CD14-positive monocyte (primary cell): ENCODE measurements at regions not wholly inside any gene's neighbourhood (a gene's known extent, or its start where the extent isn't known, plus 50 kb on each side); places are given as distances from the start of the nearest gene placed in this dataset.

Experiments used
- DNase-seq, 3 donors: peaks; one replicate each; pipeline ENCODE4 v3.0.0-alpha.2; 2011 to 2022
- H2AFZ ChIP-seq: 2 replicates; pipeline ENCODE4 v1.6.0; 2012; ENCODE audit warnings: mild to moderate bottlenecking, low read depth, low read length, inconsistent platforms; ENCODE audit not compliant: insufficient read depth, poor library complexity, severe bottlenecking
- H3K27ac ChIP-seq, 2 donors: 1 replicate in 1 of 2; 2 replicates in 1 of 2; pipeline ENCODE4 v1.5.1; 2012 to 2013; ENCODE audit warnings: low read length in 2 of 2, control low read depth in 1 of 2, inconsistent platforms in 1 of 2, low read depth in 1 of 2, mild to moderate bottlenecking in 1 of 2
- H3K27me3 ChIP-seq, 2 donors: one replicate each; pipeline versions ENCODE4 v1.6.0 to v1.6.1; 2011 to 2013; ENCODE audit warnings: low read length in 2 of 2; ENCODE audit not compliant: control insufficient read depth in 2 of 2, insufficient read depth in 2 of 2
- H3K36me3 ChIP-seq, 2 donors: replicated peaks in 1 of 2; 1 replicate in 1 of 2; 2 replicates in 1 of 2; pipeline versions ENCODE4 v1.5.1 to v1.6.1; 2012 to 2013; ENCODE audit warnings: low read length in 2 of 2, control low read depth in 1 of 2, inconsistent platforms in 1 of 2, mild to moderate bottlenecking in 1 of 2; ENCODE audit not compliant: insufficient read depth in 2 of 2, control insufficient read depth in 1 of 2
- H3K4me1 ChIP-seq, 2 donors: 1 replicate in 1 of 2; 2 replicates in 1 of 2; pipeline versions ENCODE4 v1.5.1 to v1.6.1; 2012 to 2013; ENCODE audit warnings: low read length in 2 of 2, control low read depth in 1 of 2, inconsistent platforms in 1 of 2, mild to moderate bottlenecking in 1 of 2, moderate library complexity in 1 of 2; ENCODE audit not compliant: insufficient read depth in 2 of 2, control insufficient read depth in 1 of 2
- H3K4me2 ChIP-seq: replicated peaks from 2 replicates; pipeline ENCODE3; 2012; ENCODE audit warnings: low read length, moderate library complexity, mild to moderate bottlenecking; ENCODE audit not compliant: poor library complexity, severe bottlenecking; ENCODE audit errors: extremely low read depth
- H3K4me3 ChIP-seq, 3 experiments: fragments of 200-600 bp in 1 of 3; sonication (generic) in 1 of 3; replicated peaks in 1 of 3; 1 replicate in 2 of 3; 2 replicates in 1 of 3; pipeline ENCODE4 v1.5.1; 2011 to 2013; ENCODE audit warnings: low read length in 3 of 3, mild to moderate bottlenecking in 3 of 3, control low read depth in 2 of 3, low read depth in 2 of 3, inconsistent platforms in 1 of 3, moderate library complexity in 1 of 3
- H3K79me2 ChIP-seq: 2 replicates; pipeline ENCODE4 v1.6.0; 2012; ENCODE audit warnings: mild to moderate bottlenecking, control low read depth, inconsistent platforms, low read length, moderate library complexity; ENCODE audit not compliant: insufficient read depth
- H3K9ac ChIP-seq: 2 replicates; pipeline ENCODE4 v1.6.0; 2017; ENCODE audit warnings: low read length, mild to moderate bottlenecking; ENCODE audit not compliant: insufficient read depth, poor library complexity, severe bottlenecking
- H3K9me3 ChIP-seq, 2 donors: replicated peaks in 1 of 2; 1 replicate in 1 of 2; 2 replicates in 1 of 2; pipeline versions ENCODE4 v1.5.1 to v1.6.1; 2012 to 2013; ENCODE audit warnings: low read length in 2 of 2, control low read depth in 1 of 2; ENCODE audit not compliant: control insufficient read depth in 1 of 2, insufficient read depth in 1 of 2
- H4K20me1 ChIP-seq: 2 replicates; pipeline ENCODE4 v1.6.0; 2012; ENCODE audit warnings: mild to moderate bottlenecking, low read length, control low read depth, moderate library complexity; ENCODE audit not compliant: insufficient read depth
- H3K27ac Mint-ChIP-seq, 7 donors: one replicate each; pipeline ENCODE4 v1.8.0; 2020; ENCODE audit warnings: mild to moderate bottlenecking in 7 of 7, mixed read lengths in 7 of 7, moderate library complexity in 6 of 7, inconsistent platforms in 2 of 7
- H3K27me3 Mint-ChIP-seq, 3 donors: one replicate each; pipeline ENCODE4 v1.8.0; 2021 to 2022; ENCODE audit warnings: low read depth in 3 of 3, mild to moderate bottlenecking in 3 of 3, mixed read lengths in 3 of 3, moderate library complexity in 3 of 3, inconsistent platforms in 1 of 3
- H3K36me3 Mint-ChIP-seq, 2 donors: one replicate each; pipeline ENCODE4 v1.8.0; 2020; ENCODE audit warnings: mixed read lengths in 2 of 2, inconsistent platforms in 1 of 2, mild to moderate bottlenecking in 1 of 2
- H3K4me1 Mint-ChIP-seq: one replicate; pipeline ENCODE4 v1.8.0; 2020; ENCODE audit warnings: mild to moderate bottlenecking, mixed read lengths
- H3K4me3 Mint-ChIP-seq, 2 donors: one replicate each; pipeline ENCODE4 v1.8.0; 2020; ENCODE audit warnings: mild to moderate bottlenecking in 2 of 2, mixed read lengths in 2 of 2, moderate library complexity in 1 of 2
- H3K9me3 Mint-ChIP-seq, 7 donors: one replicate each; pipeline ENCODE4 v1.8.0; 2020 to 2022; ENCODE audit warnings: mixed read lengths in 7 of 7, mild to moderate bottlenecking in 6 of 7, moderate library complexity in 6 of 7, inconsistent platforms in 2 of 7
- CTCF ChIP-seq: fragments of 200-600 bp; IDR thresholded peaks from one replicate; pipeline ENCODE4 v1.8.0; 2022; ENCODE audit warnings: antibody characterized with exemption, mild to moderate bottlenecking
- WGBS: methylation state at CpG from one replicate; pipeline ENCODE4 v1.1.5; 2013; ENCODE audit warnings: missing lambda C conversion rate; ENCODE audit not compliant: insufficient coverage; 5-methylcytosine and 5-hydroxymethylcytosine counted together
- intact Hi-C, 2 donors: fragments of 100-400 bp; cut with micrococcal nuclease; formaldehyde crosslinking; loops; one replicate each; pipeline versions ENCODE4 v1.15.0 to v1.15.1; 2023

GRCh38 chr13:50357586-50358118 lies 342.4 kb downstream of the KCNRG start:
- no peak for DNase-seq
- H3K9me3 ChIP-seq, result no peaks in the 10 kb centered on the region
- no peak overlapping the region for H3K27ac Mint-ChIP-seq
- no peaks in the 10 kb centered on the region for H4K20me1 ChIP-seq
- H3K36me3 ChIP-seq, result no peaks in the 10 kb centered on the region
- H3K27me3 ChIP-seq, result no peaks in the 10 kb centered on the region
- H2AFZ ChIP-seq, result no peak overlapping the region
- H3K4me3 Mint-ChIP-seq, result no peak overlapping the region
- H3K4me1 ChIP-seq, result peaks cover 14 to 20% of the 10 kb centered on the region in 2 donors
- H3K79me2 ChIP-seq, result no peaks in the 10 kb centered on the region
- H3K27ac ChIP-seq, result no peak overlapping the region
- no peak overlapping the region for H3K9ac ChIP-seq
- H3K4me1 Mint-ChIP-seq, result peaks cover 38% of the 10 kb centered on the region
- intact Hi-C loops, result no loop called here
- H3K4me2 ChIP-seq, result no peak overlapping the region
- H3K4me3 ChIP-seq, result no peak overlapping the region
- peaks cover 0 to 2% (median 0%) of the 10 kb centered on the region in 7 donors for H3K9me3 Mint-ChIP-seq
- no peak for TF ChIP-seq CTCF
- WGBS, result 98% methylated on average over 8 of the region's 9 CpGs
- H3K36me3 Mint-ChIP-seq, result no peaks in the 10 kb centered on the region
- H3K27me3 Mint-ChIP-seq, result peaks cover 0 to 2% (median 0%) of the 10 kb centered on the region in 3 donors

- intact Hi-C loops, result no loop called here
- H3K9me3 Mint-ChIP-seq, result peaks cover 0 to 2% (median 0%) of the 10 kb centered on the region in 7 donors
- H3K36me3 Mint-ChIP-seq, result no peaks in the 10 kb centered on the region
- Histone ChIP-seq H3K4me1 (peaks cover 14 to 20% of the 10 kb centered on the region in 2 donors), H3K27ac (peak overlapping the region in 1 of 2 donors; percentile 39), H3K79me2 (no peaks in the 10 kb centered on the region), H3K4me3 (no peak overlapping the region), H2AFZ (no peak overlapping the region), H3K9ac (no peak overlapping the region), H3K9me3 (no peaks in the 10 kb centered on the region), H3K4me2 (peak overlapping the region; percentile 6), H4K20me1 (no peaks in the 10 kb centered on the region), H3K27me3 (no peaks in the 10 kb centered on the region), H3K36me3 (no peaks in the 10 kb centered on the region)
- WGBS, result no CpG with 5 or more reads among the region's 1 CpG
- DNase-seq, result no peak
- TF ChIP-seq CTCF, result no peak
- peaks cover 0 to 2% (median 0%) of the 10 kb centered on the region in 3 donors for H3K27me3 Mint-ChIP-seq
- peaks cover 38% of the 10 kb centered on the region for H3K4me1 Mint-ChIP-seq
- H3K27ac Mint-ChIP-seq, result peak overlapping the region in 4 of 7 donors; percentile 48 to 82 (median 66)
- peak overlapping the region; percentile 4 to 25 for H3K4me3 Mint-ChIP-seq
Measured at GRCh38 chr13:50358231-50359040, 343.2 kb downstream of the KCNRG start.
